ENCODE measurements at regions not wholly inside any gene's neighbourhood (a gene's known extent, or its start where the extent isn't known, plus 50 kb on each side); places are given as distances from the start of the nearest gene placed in this dataset.

- no peak for DNase-seq (ENCODE audit: extremely low read depth, insufficient read length)
- no peak for TF ChIP-seq CTCF (IDR thresholded peaks at IDR 0.05; ENCODE audit: insufficient read depth, low read length, poor library complexity, severe bottlenecking)
- Histone ChIP-seq H3K4me3 (replicated peaks; ENCODE audit: low read depth, low read length) (no peak overlapping the region), H3K27me3 (replicated peaks; ENCODE audit: control insufficient read depth, insufficient read depth, low read length) (no peaks in the 10 kb centered on the region; the same call in 1 of the 2 replicates), H3K36me3 (ENCODE audit: control insufficient read depth, insufficient read depth, low read length) (no peaks in the 10 kb centered on the region)
These were observed 374.7 kb upstream of the ERCC4 start for GRCh38 chr16:13545271-13545670.

- Histone ChIP-seq H3K4me3 (replicated peaks; ENCODE audit: low read depth, low read length) (no peak overlapping the region), H3K36me3 (ENCODE audit: control insufficient read depth, insufficient read depth, low read length) (no peaks in the 10 kb centered on the region), H3K27me3 (replicated peaks; ENCODE audit: control insufficient read depth, insufficient read depth, low read length) (no peaks in the 10 kb centered on the region; the same call in 1 of the 2 replicates)
- DNase-seq (ENCODE audit: extremely low read depth, insufficient read length), result no peak
- TF ChIP-seq CTCF (IDR thresholded peaks at IDR 0.05; ENCODE audit: insufficient read depth, low read length, poor library complexity, severe bottlenecking), result no peak
These were observed 369.7 kb upstream of the ERCC4 start for GRCh38 chr16:13550254-13550653.

GRCh38 chr16:13552062-13552959 lies 367.6 kb upstream of the ERCC4 start:
- Histone ChIP-seq H3K4me3 (replicated peaks; ENCODE audit: low read depth, low read length) (no peak overlapping the region), H3K27me3 (replicated peaks; ENCODE audit: control insufficient read depth, insufficient read depth, low read length) (no peaks in the 10 kb centered on the region; the same call in 1 of the 2 replicates), H3K36me3 (ENCODE audit: control insufficient read depth, insufficient read depth, low read length) (no peaks in the 10 kb centered on the region)
- no peak for TF ChIP-seq CTCF (IDR thresholded peaks at IDR 0.05; ENCODE audit: insufficient read depth, low read length, poor library complexity, severe bottlenecking)
- no peak for DNase-seq (ENCODE audit: extremely low read depth, insufficient read length)

GRCh38 chr16:13552960-13553257 lies 367.0 kb upstream of the ERCC4 start:
- TF ChIP-seq CTCF (IDR thresholded peaks at IDR 0.05; ENCODE audit: insufficient read depth, low read length, poor library complexity, severe bottlenecking), result no peak
- H3K4me3 ChIP-seq (replicated peaks; ENCODE audit: low read depth, low read length), result no peak overlapping the region
- no peaks in the 10 kb centered on the region for H3K36me3 ChIP-seq (ENCODE audit: control insufficient read depth, insufficient read depth, low read length)

GRCh38 chr16:13553453-13553985 lies 366.4 kb upstream of the ERCC4 start:
- no peak for TF ChIP-seq CTCF (IDR thresholded peaks at IDR 0.05; ENCODE audit: insufficient read depth, low read length, poor library complexity, severe bottlenecking)
- H3K4me3 ChIP-seq (replicated peaks; ENCODE audit: low read depth, low read length), result no peak overlapping the region
- no peaks in the 10 kb centered on the region for H3K36me3 ChIP-seq (ENCODE audit: control insufficient read depth, insufficient read depth, low read length)
- H3K27me3 ChIP-seq (replicated peaks; ENCODE audit: control insufficient read depth, insufficient read depth, low read length), result no peaks in the 10 kb centered on the region; the same call in 1 of the 2 replicates
- no peak for DNase-seq (ENCODE audit: extremely low read depth, insufficient read length)

More at GRCh38 chr16:13552960-13553257, 367.0 kb upstream of the ERCC4 start:
- H3K27me3 ChIP-seq (replicated peaks; ENCODE audit: control insufficient read depth, insufficient read depth, low read length), result no peaks in the 10 kb centered on the region; the same call in 1 of the 2 replicates
- DNase-seq (ENCODE audit: extremely low read depth, insufficient read length), result no peak
